GM23338 (cell line): ENCODE measurements at regions not wholly inside any gene's neighbourhood (a gene's known extent, or its start where the extent isn't known, plus 50 kb on each side); places are given as distances from the start of the nearest gene placed in this dataset.

ENCODE experiments used
- CTCF ChIP-seq, 2 experiments: fragments of 200-600 bp in 1 of 2; sonication (generic) in 1 of 2; conservative IDR thresholded peaks; 2 replicates each; pipeline versions ENCODE4 v1.5.1 to v1.6.1; 2016 to 2017; ENCODE audit warnings: antibody characterized with exemption in 2 of 2, low read depth in 2 of 2, mild to moderate bottlenecking in 2 of 2, moderate library complexity in 1 of 2
- EZH2 ChIP-seq: fragments of 200-600 bp; sonication (generic); IDR thresholded peaks from one replicate; pipeline ENCODE4 v1.8.0; 2017; ENCODE audit warnings: antibody characterized with exemption, mild to moderate bottlenecking, low read depth; ENCODE audit not compliant: unreplicated experiment
- POLR2AphosphoS5 ChIP-seq: IDR thresholded peaks from 2 replicates; pipeline ENCODE4 v1.6.1; 2016; ENCODE audit warnings: antibody characterized with exemption, low read depth

GRCh38 chr3:162718697-162719096 is 1222.1 kb downstream of the OTOL1 start:
- no peak for TF ChIP-seq CTCF (conservative IDR thresholded peaks at IDR 0.05; ENCODE audit: low read depth in 2 of 2)
- no peak for TF ChIP-seq EZH2
- TF ChIP-seq POLR2AphosphoS5, result no peak
